ENCODE measurements at regions not wholly inside any gene's neighbourhood (a gene's known extent, or its start where the extent isn't known, plus 50 kb on each side); places are given as distances from the start of the nearest gene placed in this dataset.

GRCh38 chr12:124482567-124482893 lies 84.9 kb downstream of the NCOR2 start:
- no peak overlapping the region for H3K4me3 ChIP-seq (ENCODE audit: low read length)
- peaks cover 21% of the 10 kb centered on the region for H3K36me3 ChIP-seq (ENCODE audit: insufficient read depth, low read length)
- peaks cover 8% of the 10 kb centered on the region; the same call in 1 of the 2 replicates for H4K20me1 ChIP-seq (ENCODE audit: insufficient read depth, low read depth, low read length)
- no peak overlapping the region for H3K9ac ChIP-seq (ENCODE audit: low read length)
- peaks cover 48% of the 10 kb centered on the region for H3K79me2 ChIP-seq (ENCODE audit: low read length)
- no peak overlapping the region for H2AFZ ChIP-seq (ENCODE audit: low read length)
- H3K9me2 ChIP-seq (replicated peaks; ENCODE audit: insufficient read depth, low read length), result no peaks in the 10 kb centered on the region
- peaks cover 20% of the 10 kb centered on the region for H3K4me1 ChIP-seq (ENCODE audit: low read length)
- no peak overlapping the region for H3K27ac ChIP-seq (ENCODE audit: low read length)
- no peaks in the 10 kb centered on the region for H3K27me3 ChIP-seq (ENCODE audit: low read length)
- DNase-seq, result no peak
- no peaks in the 10 kb centered on the region for H3K9me3 ChIP-seq (ENCODE audit: low read length)
- H3K4me2 ChIP-seq (ENCODE audit: low read depth, low read length, poor library complexity, severe bottlenecking), result no peak overlapping the region

GRCh38 chr12:124481772-124482566 lies 85.4 kb downstream of the NCOR2 start:
- Histone ChIP-seq H3K36me3 (ENCODE audit: insufficient read depth, low read length) (peaks cover 27% of the 10 kb centered on the region), H3K79me2 (ENCODE audit: low read length) (peaks cover 47% of the 10 kb centered on the region), H3K4me1 (ENCODE audit: low read length) (peaks cover 20% of the 10 kb centered on the region), H3K9me2 (replicated peaks; ENCODE audit: insufficient read depth, low read length) (no peaks in the 10 kb centered on the region), H3K4me2 (ENCODE audit: low read depth, low read length, poor library complexity, severe bottlenecking) (no peak overlapping the region), H3K27me3 (ENCODE audit: low read length) (no peaks in the 10 kb centered on the region), H2AFZ (ENCODE audit: low read length) (no peak overlapping the region), H3K4me3 (ENCODE audit: low read length) (no peak overlapping the region), H3K27ac (ENCODE audit: low read length) (no peak overlapping the region), H3K9me3 (ENCODE audit: low read length) (no peaks in the 10 kb centered on the region), H3K9ac (ENCODE audit: low read length) (no peak overlapping the region), H4K20me1 (ENCODE audit: insufficient read depth, low read depth, low read length) (peaks cover 2% of the 10 kb centered on the region; the same call in 1 of the 2 replicates)
- DNase-seq, result no peak

GRCh38 chr12:124481257-124481750 lies 86.1 kb downstream of the NCOR2 start:
- Histone ChIP-seq H3K27me3 (ENCODE audit: low read length) (no peaks in the 10 kb centered on the region), H3K9ac (ENCODE audit: low read length) (no peak overlapping the region), H3K36me3 (ENCODE audit: insufficient read depth, low read length) (peaks cover 34% of the 10 kb centered on the region), H3K9me2 (replicated peaks; ENCODE audit: insufficient read depth, low read length) (no peaks in the 10 kb centered on the region), H3K27ac (ENCODE audit: low read length) (no peak overlapping the region), H2AFZ (ENCODE audit: low read length) (no peak overlapping the region), H4K20me1 (ENCODE audit: insufficient read depth, low read depth, low read length) (no peaks in the 10 kb centered on the region; the same call in 1 of the 2 replicates), H3K4me3 (ENCODE audit: low read length) (no peak overlapping the region), H3K79me2 (ENCODE audit: low read length) (peaks cover 50% of the 10 kb centered on the region), H3K9me3 (ENCODE audit: low read length) (no peaks in the 10 kb centered on the region), H3K4me2 (ENCODE audit: low read depth, low read length, poor library complexity, severe bottlenecking) (no peak overlapping the region), H3K4me1 (ENCODE audit: low read length) (peaks cover 20% of the 10 kb centered on the region)
- no peak for DNase-seq

GRCh38 chr12:124480469-124481256 lies 86.7 kb downstream of the NCOR2 start:
- Histone ChIP-seq H2AFZ (ENCODE audit: low read length) (no peak overlapping the region), H3K27ac (ENCODE audit: low read length) (peak overlapping the region; percentile 65), H3K27me3 (ENCODE audit: low read length) (no peaks in the 10 kb centered on the region), H3K9me2 (replicated peaks; ENCODE audit: insufficient read depth, low read length) (no peaks in the 10 kb centered on the region), H4K20me1 (ENCODE audit: insufficient read depth, low read depth, low read length) (no peaks in the 10 kb centered on the region; the same call in 1 of the 2 replicates), H3K36me3 (ENCODE audit: insufficient read depth, low read length) (peaks cover 40% of the 10 kb centered on the region), H3K4me2 (ENCODE audit: low read depth, low read length, poor library complexity, severe bottlenecking) (no peak overlapping the region), H3K9me3 (ENCODE audit: low read length) (no peaks in the 10 kb centered on the region), H3K4me1 (ENCODE audit: low read length) (peaks cover 20% of the 10 kb centered on the region), H3K9ac (ENCODE audit: low read length) (no peak overlapping the region), H3K4me3 (ENCODE audit: low read length) (no peak overlapping the region), H3K79me2 (ENCODE audit: low read length) (peaks cover 56% of the 10 kb centered on the region)
- DNase-seq, result no peak

GRCh38 chr12:124479680-124480468 lies 87.5 kb downstream of the NCOR2 start:
- Histone ChIP-seq H4K20me1 (ENCODE audit: insufficient read depth, low read depth, low read length) (no peaks in the 10 kb centered on the region; the same call in 1 of the 2 replicates), H3K4me3 (ENCODE audit: low read length) (no peak overlapping the region), H3K4me1 (ENCODE audit: low read length) (peaks cover 20% of the 10 kb centered on the region), H3K36me3 (ENCODE audit: insufficient read depth, low read length) (peaks cover 48% of the 10 kb centered on the region), H3K9me2 (replicated peaks; ENCODE audit: insufficient read depth, low read length) (no peaks in the 10 kb centered on the region), H3K9ac (ENCODE audit: low read length) (no peak overlapping the region), H3K9me3 (ENCODE audit: low read length) (no peaks in the 10 kb centered on the region; the same call in 1 of the 2 replicates), H3K4me2 (ENCODE audit: low read depth, low read length, poor library complexity, severe bottlenecking) (no peak overlapping the region), H3K27ac (ENCODE audit: low read length) (peak overlapping the region; percentile 65), H2AFZ (ENCODE audit: low read length) (no peak overlapping the region), H3K79me2 (ENCODE audit: low read length) (peaks cover 59% of the 10 kb centered on the region), H3K27me3 (ENCODE audit: low read length) (no peaks in the 10 kb centered on the region)
- DNase-seq, result no peak

- no peak overlapping the region for H3K4me3 ChIP-seq (ENCODE audit: low read length)
- no peak for DNase-seq
- peaks cover 50% of the 10 kb centered on the region for H3K36me3 ChIP-seq (ENCODE audit: insufficient read depth, low read length)
- H3K9ac ChIP-seq (ENCODE audit: low read length), result no peak overlapping the region
- no peak overlapping the region for H3K4me2 ChIP-seq (ENCODE audit: low read depth, low read length, poor library complexity, severe bottlenecking)
- H3K27ac ChIP-seq (ENCODE audit: low read length), result no peak overlapping the region
- no peaks in the 10 kb centered on the region for H3K9me2 ChIP-seq (replicated peaks; ENCODE audit: insufficient read depth, low read length)
- no peaks in the 10 kb centered on the region for H3K27me3 ChIP-seq (ENCODE audit: low read length)
- H2AFZ ChIP-seq (ENCODE audit: low read length), result no peak overlapping the region
- H3K4me1 ChIP-seq (ENCODE audit: low read length), result peaks cover 20% of the 10 kb centered on the region
- H3K9me3 ChIP-seq (ENCODE audit: low read length), result no peaks in the 10 kb centered on the region; the same call in 1 of the 2 replicates
- H4K20me1 ChIP-seq (ENCODE audit: insufficient read depth, low read depth, low read length), result no peaks in the 10 kb centered on the region
- H3K79me2 ChIP-seq (ENCODE audit: low read length), result peaks cover 63% of the 10 kb centered on the region
These were observed 88.3 kb downstream of the NCOR2 start for GRCh38 chr12:124478985-124479645.

- H3K79me2 ChIP-seq (ENCODE audit: low read length), result peaks cover 67% of the 10 kb centered on the region
- peaks cover 20% of the 10 kb centered on the region for H3K4me1 ChIP-seq (ENCODE audit: low read length)
- peaks cover 57% of the 10 kb centered on the region for H3K36me3 ChIP-seq (ENCODE audit: insufficient read depth, low read length)
- H3K27ac ChIP-seq (ENCODE audit: low read length), result no peak overlapping the region
- no peak for DNase-seq
- no peaks in the 10 kb centered on the region; the same call in 1 of the 2 replicates for H3K9me3 ChIP-seq (ENCODE audit: low read length)
- no peak overlapping the region for H3K4me3 ChIP-seq (ENCODE audit: low read length)
- no peak overlapping the region for H3K4me2 ChIP-seq (ENCODE audit: low read depth, low read length, poor library complexity, severe bottlenecking)
- no peak overlapping the region for H3K9ac ChIP-seq (ENCODE audit: low read length)
- no peaks in the 10 kb centered on the region for H4K20me1 ChIP-seq (ENCODE audit: insufficient read depth, low read depth, low read length)
- no peak overlapping the region for H2AFZ ChIP-seq (ENCODE audit: low read length)
- H3K9me2 ChIP-seq (replicated peaks; ENCODE audit: insufficient read depth, low read length), result no peaks in the 10 kb centered on the region
- no peaks in the 10 kb centered on the region for H3K27me3 ChIP-seq (ENCODE audit: low read length)
These were observed 89.0 kb downstream of the NCOR2 start for GRCh38 chr12:124478416-124478815.

All from Karpas-422 (cell line).